ENCODE measurements at regions not wholly inside any gene's neighbourhood (a gene's known extent, or its start where the extent isn't known, plus 50 kb on each side); places are given as distances from the start of the nearest gene placed in this dataset.
"Not testable (repeated sequence)": the region's sequence is repeated elsewhere in the genome, so short reads cannot be mapped to it uniquely, and the experiment has no call there.

GRCh38 chr6:122145741-122146240 lies 253.7 kb upstream of the HSF2 start:
- DNase-seq (ENCODE audit: low read depth): no peak
- H3K4me3 ChIP-seq (ENCODE audit: low read depth, low read length): no peak overlapping the region

GRCh38 chr6:122147291-122147690 lies 252.2 kb upstream of the HSF2 start:
- H3K4me3 ChIP-seq (ENCODE audit: low read depth, low read length): no peak overlapping the region
- DNase-seq (ENCODE audit: low read depth): no peak

GRCh38 chr6:122151066-122151465 lies 248.4 kb upstream of the HSF2 start:
- H3K4me3 ChIP-seq (ENCODE audit: low read depth, low read length): no peak overlapping the region
- no peak for DNase-seq (ENCODE audit: low read depth)

GRCh38 chr6:122151763-122152162 lies 247.7 kb upstream of the HSF2 start:
- DNase-seq (ENCODE audit: low read depth): no peak
- no peak overlapping the region for H3K4me3 ChIP-seq (ENCODE audit: low read depth, low read length)

- no peak overlapping the region for H3K4me3 ChIP-seq (ENCODE audit: low read depth, low read length)
- no peak for DNase-seq (ENCODE audit: low read depth)
Observed at GRCh38 chr6:122153557-122153956, 245.9 kb upstream of the HSF2 start.

- DNase-seq (ENCODE audit: low read depth): no peak
- no peak overlapping the region for H3K4me3 ChIP-seq (ENCODE audit: low read depth, low read length)
Observed at GRCh38 chr6:122154155-122154554, 245.3 kb upstream of the HSF2 start.

GRCh38 chr6:122154912-122155575 lies 244.4 kb upstream of the HSF2 start:
- no peak overlapping the region for H3K4me3 ChIP-seq (ENCODE audit: low read depth, low read length)
- DNase-seq (ENCODE audit: low read depth): no peak

GRCh38 chr6:122161136-122161535 lies 238.3 kb upstream of the HSF2 start:
- no peak for DNase-seq (ENCODE audit: low read depth)
- H3K4me3 ChIP-seq (ENCODE audit: low read depth, low read length): no peak overlapping the region

GRCh38 chr6:122165014-122165413 lies 234.4 kb upstream of the HSF2 start:
- DNase-seq (ENCODE audit: low read depth): no peak
- H3K4me3 ChIP-seq (ENCODE audit: low read depth, low read length): no peak overlapping the region

- H3K4me3 ChIP-seq (ENCODE audit: low read depth, low read length): no peak overlapping the region
- no peak for DNase-seq (ENCODE audit: low read depth)
Observed at GRCh38 chr6:122170274-122170673, 229.2 kb upstream of the HSF2 start.

- no peak overlapping the region for H3K4me3 ChIP-seq (ENCODE audit: low read depth, low read length)
- no peak for DNase-seq (ENCODE audit: low read depth)
Observed at GRCh38 chr6:122178988-122179387, 220.5 kb upstream of the HSF2 start.

- H3K4me3 ChIP-seq (ENCODE audit: low read depth, low read length): no peak overlapping the region
- no peak for DNase-seq (ENCODE audit: low read depth)
Observed at GRCh38 chr6:122180132-122180531, 219.3 kb upstream of the HSF2 start.

- H3K4me3 ChIP-seq (ENCODE audit: low read depth, low read length): no peak overlapping the region
Observed at GRCh38 chr6:122182061-122182460, 217.4 kb upstream of the HSF2 start.

GRCh38 chr6:122184401-122184827 lies 215.0 kb upstream of the HSF2 start:
- DNase-seq (ENCODE audit: low read depth): no peak

More at GRCh38 chr6:122182061-122182460, 217.4 kb upstream of the HSF2 start:
- DNase-seq (ENCODE audit: low read depth): no peak

GRCh38 chr6:122185458-122185857 lies 214.0 kb upstream of the HSF2 start:
- not testable (repeated sequence) for DNase-seq (ENCODE audit: low read depth); H3K4me3 ChIP-seq (ENCODE audit: low read depth, low read length)

More at GRCh38 chr6:122184401-122184827, 215.0 kb upstream of the HSF2 start:
- H3K4me3 ChIP-seq (ENCODE audit: low read depth, low read length): no peak overlapping the region

- H3K4me3 ChIP-seq (ENCODE audit: low read depth, low read length): no peak overlapping the region
- DNase-seq (ENCODE audit: low read depth): no peak
Observed at GRCh38 chr6:122187186-122187585, 212.3 kb upstream of the HSF2 start.

- peak; percentile 21 for DNase-seq (ENCODE audit: low read depth)
- no peak overlapping the region for H3K4me3 ChIP-seq (ENCODE audit: low read depth, low read length)
Observed at GRCh38 chr6:122198922-122199321, 200.5 kb upstream of the HSF2 start.

- DNase-seq (ENCODE audit: low read depth): no peak
- H3K4me3 ChIP-seq (ENCODE audit: low read depth, low read length): no peak overlapping the region
Observed at GRCh38 chr6:122200440-122200839, 199.0 kb upstream of the HSF2 start.

- DNase-seq (ENCODE audit: low read depth): no peak
Observed at GRCh38 chr6:122202576-122203137, 196.8 kb upstream of the HSF2 start.

GRCh38 chr6:122207061-122207460 lies 192.4 kb upstream of the HSF2 start:
- H3K4me3 ChIP-seq (ENCODE audit: low read depth, low read length): no peak overlapping the region
- DNase-seq (ENCODE audit: low read depth): no peak

More at GRCh38 chr6:122202576-122203137, 196.8 kb upstream of the HSF2 start:
- no peak overlapping the region for H3K4me3 ChIP-seq (ENCODE audit: low read depth, low read length)

GRCh38 chr6:122207794-122208193 lies 191.7 kb upstream of the HSF2 start:
- H3K4me3 ChIP-seq (ENCODE audit: low read depth, low read length): no peak overlapping the region
- no peak for DNase-seq (ENCODE audit: low read depth)
